H1 (cell line): ENCODE measurements at regions not wholly inside any gene's neighbourhood (a gene's known extent, or its start where the extent isn't known, plus 50 kb on each side); places are given as distances from the start of the nearest gene placed in this dataset.

ENCODE experiments used
- CTCF ChIP-seq, 3 experiments: IDR thresholded peaks; 1 replicate in 2 of 3; 2 replicates in 1 of 3; pipeline versions ENCODE4 v1.5.1 to v1.6.1; 2011; ENCODE audit warnings: low read length in 3 of 3, mild to moderate bottlenecking in 3 of 3, inconsistent platforms in 2 of 3, low read depth in 1 of 3, moderate library complexity in 1 of 3; ENCODE audit not compliant: insufficient read depth in 1 of 3; ENCODE audit errors: control extremely low read depth in 1 of 3
- GABPA ChIP-seq: IDR thresholded peaks from 2 replicates; pipeline ENCODE4 v1.6.1; 2011; ENCODE audit warnings: mild to moderate bottlenecking, low read length, moderate library complexity, borderline replicate concordance; ENCODE audit not compliant: insufficient read depth
- POLR2A ChIP-seq, 2 experiments: IDR thresholded peaks; 1 replicate in 1 of 2; 2 replicates in 1 of 2; pipeline ENCODE4 v1.6.1; 2011; ENCODE audit warnings: low read depth in 2 of 2, low read length in 2 of 2, mild to moderate bottlenecking in 2 of 2; ENCODE audit errors: control extremely low read depth in 1 of 2
- RAD21 ChIP-seq, 2 experiments: IDR thresholded peaks in 1 of 2; conservative IDR thresholded peaks in 1 of 2; 2 replicates each; pipeline ENCODE4 v1.6.1; 2011; ENCODE audit warnings: low read depth in 2 of 2, low read length in 2 of 2, improper control_type of control experiment in 1 of 2, inconsistent platforms in 1 of 2, mild to moderate bottlenecking in 1 of 2, moderate library complexity in 1 of 2
- TCF12 ChIP-seq: IDR thresholded peaks from 2 replicates; pipeline ENCODE4 v1.6.1; 2011; ENCODE audit warnings: low read depth, mild to moderate bottlenecking, low read length
- TF ChIP-seq, protein P1 (sequence below): IDR thresholded peaks from 2 replicates; pipeline ENCODE4 v1.6.1; 2012; ENCODE audit warnings: inconsistent platforms

DNA sequence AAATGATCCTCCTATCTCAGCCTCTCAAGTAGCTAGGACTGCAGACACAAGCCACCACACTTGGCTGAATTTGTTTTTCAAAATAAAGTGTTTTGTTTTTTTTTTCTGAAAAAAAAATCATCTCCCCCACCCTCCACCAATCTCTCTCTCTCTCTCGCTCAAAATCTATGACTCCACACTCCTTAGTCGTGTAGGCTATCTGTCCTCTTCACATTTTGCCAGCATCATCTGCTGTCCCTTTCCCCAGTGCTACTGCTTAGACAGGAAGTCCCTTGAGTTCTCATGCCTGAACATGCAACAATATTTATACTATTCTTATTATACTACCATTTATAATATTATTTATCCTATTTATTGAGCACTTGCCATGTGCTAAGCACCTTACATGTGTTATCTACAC lies 80.7 kb upstream of the TMEM164 start:
- no peak for TF ChIP-seq TCF12
- no peak for TF ChIP-seq GABPA
- no peak for TF ChIP-seq POLR2A (IDR thresholded peaks at IDR 0.05; ENCODE audit: control extremely low read depth in 1 of 2, low read depth in 2 of 2, low read length in 2 of 2)
- no peak for TF ChIP-seq CTCF (IDR thresholded peaks at IDR 0.05; ENCODE audit: control extremely low read depth in 1 of 3, insufficient read depth in 1 of 3, low read depth in 1 of 3, low read length in 3 of 3)
- TF ChIP-seq, protein P1, sequence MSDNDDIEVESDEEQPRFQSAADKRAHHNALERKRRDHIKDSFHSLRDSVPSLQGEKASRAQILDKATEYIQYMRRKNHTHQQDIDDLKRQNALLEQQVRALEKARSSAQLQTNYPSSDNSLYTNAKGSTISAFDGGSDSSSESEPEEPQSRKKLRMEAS, result no peak
- TF ChIP-seq RAD21 (IDR thresholded peaks at IDR 0.05 in 1 of 2, conservative IDR thresholded peaks at IDR 0.05 in 1 of 2; ENCODE audit: low read depth in 2 of 2, low read length in 2 of 2), result no peak
